Activated CD4-positive, CD25-positive, alpha-beta regulatory T cell treated with anti-CD3 and anti-CD28 coated beads, Interleukin-2, amount 50 U/mL, for 24 hours (primary cell): ENCODE measurements at regions not wholly inside any gene's neighbourhood (a gene's known extent, or its start where the extent isn't known, plus 50 kb on each side); places are given as distances from the start of the nearest gene placed in this dataset.
"Not testable (repeated sequence)": the region's sequence is repeated elsewhere in the genome, so short reads cannot be mapped to it uniquely, and the experiment has no call there.

ENCODE experiments used
- ATAC-seq, 2 donors: fragments of 150-1000 bp; cut with Tn5 transposase; one replicate each; pipeline ENCODE4 v1.10.0; 2021; ENCODE audit warnings: mild to moderate bottlenecking in 1 of 2, moderate library complexity in 1 of 2

DNA sequence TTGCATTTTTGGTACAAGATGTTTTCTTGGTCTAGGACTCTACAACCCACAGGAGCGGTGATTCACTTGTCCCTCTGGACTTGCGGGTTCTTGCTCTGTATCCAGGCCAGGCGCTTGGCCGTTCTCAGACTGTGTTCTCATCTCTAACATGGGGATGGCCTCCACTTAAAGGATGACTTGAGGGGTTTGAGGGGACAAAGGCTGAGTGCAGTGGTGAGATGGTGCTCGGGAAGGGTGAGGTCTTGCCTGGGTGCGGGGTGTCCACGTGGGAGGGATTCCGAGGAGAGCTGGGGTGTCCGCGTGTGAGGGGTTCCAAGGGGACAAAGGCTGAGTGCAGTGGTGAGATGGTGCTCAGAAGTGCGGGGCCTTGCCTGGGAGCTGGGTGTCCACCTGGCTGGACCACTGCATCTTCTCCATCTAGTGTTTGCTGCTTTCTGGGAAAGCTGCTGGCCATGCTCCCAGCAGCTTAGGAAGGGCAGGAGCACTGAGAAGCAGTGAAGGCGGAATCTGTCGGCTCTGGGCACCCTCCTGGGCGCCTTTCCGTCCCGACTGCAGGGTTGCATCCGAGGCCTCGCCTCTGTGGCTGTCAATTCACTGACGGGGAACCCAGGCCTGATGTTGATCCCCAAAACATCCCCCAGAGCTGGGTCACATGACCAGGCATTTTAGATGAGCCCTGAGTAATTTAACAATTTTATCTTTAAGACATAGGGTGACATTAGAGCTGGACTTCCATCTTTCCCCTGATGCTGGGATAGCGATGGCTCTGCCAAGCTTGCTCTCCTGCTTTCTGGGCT, 280.5 kb upstream of the IRX4 start:
- no peak for ATAC-seq

DNA sequence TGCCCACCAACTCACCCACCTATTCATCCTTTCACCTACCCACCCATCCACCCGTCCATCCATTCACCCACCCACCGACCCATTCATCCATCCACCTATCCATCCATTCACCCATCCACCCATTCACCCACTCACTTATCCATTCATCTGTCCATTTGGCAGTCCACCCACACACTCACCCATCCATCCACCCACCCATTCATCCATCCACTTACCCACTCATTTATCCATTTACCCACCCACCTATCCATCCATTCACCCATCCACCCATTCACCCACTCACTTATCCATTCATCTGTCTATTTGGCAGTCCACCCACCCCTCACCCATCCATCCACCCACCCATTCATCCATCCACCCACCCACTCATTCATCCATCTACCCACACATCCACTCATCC, 278.1 kb upstream of the IRX4 start:
- ATAC-seq: no peak

DNA sequence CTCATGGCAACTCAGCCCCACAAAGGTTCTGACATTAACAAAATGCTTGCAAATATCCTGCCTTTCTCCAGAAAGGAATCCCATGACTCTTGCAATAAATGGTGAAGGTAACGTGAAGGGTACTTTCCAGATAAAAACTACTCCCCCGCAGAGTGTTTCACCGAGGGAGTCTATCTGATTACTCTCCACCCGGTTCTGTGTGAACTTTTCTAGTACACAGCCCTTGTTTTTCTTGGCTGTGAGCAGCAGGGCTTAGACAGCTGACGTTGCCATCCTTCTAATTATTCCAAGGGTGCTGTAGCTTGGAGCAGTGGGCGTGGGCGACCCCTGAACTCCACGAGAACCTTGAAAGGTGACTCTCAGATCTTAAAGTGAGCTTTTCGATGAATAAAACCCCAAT, 276.0 kb upstream of the IRX4 start:
- no peak for ATAC-seq

DNA sequence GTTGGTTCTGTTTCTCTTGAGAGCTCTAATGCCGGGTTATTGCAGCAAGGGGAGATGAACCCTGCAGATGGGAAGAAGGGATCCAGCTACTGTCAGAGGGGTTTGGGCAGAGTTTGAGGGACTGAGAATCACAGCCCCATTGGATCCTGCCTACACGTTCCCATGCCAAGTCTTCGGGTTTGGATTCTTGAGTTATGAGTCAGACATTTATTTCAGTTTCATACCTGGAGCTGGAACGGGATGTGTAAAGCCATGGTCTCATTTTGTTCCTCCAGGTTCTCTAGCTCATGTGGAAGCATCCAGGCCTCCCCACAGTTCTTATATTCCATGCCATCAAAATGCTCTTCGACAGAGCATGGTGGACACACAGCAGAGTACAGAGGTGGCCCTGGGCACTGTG, 275.4 kb upstream of the IRX4 start:
- ATAC-seq: no peak

DNA sequence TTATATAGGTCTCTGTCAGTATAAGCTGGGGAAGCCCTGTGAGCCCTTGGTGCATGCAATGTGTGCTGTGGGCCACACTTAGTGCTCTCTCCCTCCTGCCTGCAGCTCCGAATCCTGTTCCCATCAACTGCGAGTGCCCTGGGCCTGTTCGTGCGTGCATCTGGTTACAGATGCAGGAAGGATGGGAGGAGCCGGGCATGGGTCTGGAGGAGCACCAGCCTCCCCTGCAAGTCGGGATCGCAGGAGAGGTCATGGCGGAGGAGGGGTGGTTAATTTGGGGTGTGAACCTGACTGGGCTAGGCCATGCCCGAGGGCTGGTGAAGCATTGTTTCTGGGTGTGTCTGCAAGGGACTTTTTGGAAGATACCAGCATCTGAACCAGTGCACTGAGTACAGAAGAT, 274.6 kb upstream of the IRX4 start:
- ATAC-seq: no peak

DNA sequence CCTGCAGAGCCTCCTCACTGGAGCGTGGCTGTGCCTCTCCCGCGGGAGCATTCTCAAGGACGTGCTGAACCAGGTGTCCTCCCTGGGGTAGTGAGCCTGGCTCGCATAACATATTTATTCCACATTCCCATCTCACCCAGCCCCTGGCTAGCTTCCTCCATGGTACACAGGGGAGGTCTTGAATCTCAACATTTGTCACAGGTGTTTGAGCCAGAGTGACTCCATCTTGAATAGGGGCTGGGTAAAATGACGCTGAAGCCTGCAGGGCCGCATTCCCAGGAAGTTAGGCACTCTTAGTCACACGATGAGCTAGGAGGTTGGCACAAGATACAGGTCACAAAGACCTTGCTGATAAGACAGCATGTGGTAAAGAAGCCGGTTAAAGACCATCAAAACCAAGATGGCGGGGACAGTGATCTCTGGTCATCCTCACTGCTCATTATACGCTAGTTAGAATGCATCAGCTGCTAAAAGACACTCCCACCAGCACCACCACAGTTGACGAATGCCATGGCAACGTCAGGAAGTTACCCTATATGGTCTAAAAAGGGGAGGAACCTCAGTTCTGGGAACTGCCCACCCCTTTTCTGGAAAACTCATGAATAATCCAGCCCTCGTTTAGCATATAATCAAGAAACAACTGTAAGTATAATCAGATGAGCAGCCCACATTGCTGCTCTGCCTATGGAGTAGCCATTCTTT, 273.8 kb upstream of the IRX4 start:
- ATAC-seq: no peak

DNA sequence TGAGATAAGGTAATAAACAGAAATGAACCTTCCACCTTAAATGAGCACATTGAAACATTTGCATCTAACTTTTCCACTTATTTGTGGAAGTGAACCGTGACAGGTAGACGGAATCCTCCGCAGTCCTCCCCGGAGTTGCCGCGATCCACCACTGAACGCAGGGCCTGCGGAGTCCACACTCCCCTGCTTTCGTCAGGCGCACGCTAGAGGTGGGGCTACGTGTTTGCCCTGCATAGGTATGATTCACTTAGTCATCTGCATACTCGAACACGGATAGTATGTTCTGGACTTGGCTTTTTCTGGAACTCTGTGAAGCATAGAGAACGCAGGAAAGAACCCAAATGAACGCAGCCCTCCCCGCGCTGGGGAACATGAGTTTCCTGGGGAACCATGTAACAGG, 272.8 kb upstream of the IRX4 start:
- ATAC-seq: no peak

DNA sequence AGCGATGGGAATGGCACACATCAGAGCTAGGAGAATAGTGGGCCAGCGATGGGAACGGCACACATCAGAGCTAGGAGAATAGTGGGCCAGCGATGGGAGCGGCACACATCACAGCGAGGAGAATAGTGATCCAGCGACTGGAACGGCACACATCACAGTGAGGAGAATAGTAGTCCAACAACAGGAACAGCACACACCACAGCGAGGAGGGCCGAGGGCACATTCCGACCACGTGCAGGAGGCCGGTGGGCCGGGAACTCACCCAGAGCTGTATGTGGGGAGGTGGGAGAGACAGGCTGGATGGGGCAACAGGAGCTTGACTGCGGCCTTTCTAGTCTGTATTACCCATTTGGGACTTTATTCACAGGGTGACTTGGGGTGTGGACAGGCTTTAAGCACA, 271.1 kb upstream of the IRX4 start:
- no peak for ATAC-seq

DNA sequence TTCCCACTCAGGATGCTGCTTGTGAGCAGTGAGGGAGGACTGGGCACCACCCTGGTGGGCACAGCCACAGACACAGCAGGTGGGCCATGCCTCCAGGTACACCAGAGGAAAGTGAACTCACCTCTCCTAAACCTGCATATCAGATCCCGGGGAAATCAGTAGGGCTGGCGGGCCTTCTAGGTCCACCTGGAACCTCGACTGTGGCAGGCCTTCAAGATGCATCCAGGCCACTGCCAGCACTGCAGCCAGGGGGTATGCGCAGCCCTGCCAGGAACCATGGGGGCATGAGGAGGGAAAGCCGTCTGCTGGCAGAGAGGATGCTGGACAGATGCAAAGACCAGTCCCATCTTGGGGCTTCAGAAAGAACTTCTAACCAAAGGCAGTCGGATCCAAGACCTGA, 270.6 kb upstream of the IRX4 start:
- ATAC-seq: no peak

DNA sequence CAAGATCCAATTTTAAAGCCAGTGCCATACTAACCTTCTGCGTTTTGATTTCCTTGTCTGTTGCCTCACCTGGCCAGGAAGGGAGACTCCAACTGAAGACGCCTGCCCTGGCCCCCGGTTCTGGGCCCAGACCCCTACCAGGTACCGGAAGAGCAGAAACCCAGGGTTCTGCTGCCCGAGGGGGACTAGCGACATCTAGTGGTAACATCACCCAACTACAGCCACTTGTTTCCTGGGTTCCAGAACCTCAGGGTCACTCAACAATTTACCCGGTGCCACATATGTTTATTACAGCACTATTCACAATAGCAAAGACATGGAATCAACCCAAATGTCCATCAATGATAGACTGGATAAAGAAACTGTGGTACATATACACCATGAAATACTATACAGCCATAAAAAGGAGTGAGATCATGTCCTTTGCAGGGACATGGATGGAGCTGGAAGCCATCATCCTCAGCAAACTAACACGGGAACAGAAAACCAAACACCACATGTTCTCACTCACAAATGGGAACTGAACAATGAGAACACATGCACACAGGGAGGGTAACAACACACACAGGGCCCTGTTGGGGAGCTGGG, 268.7 kb upstream of the IRX4 start:
- not testable (repeated sequence) for ATAC-seq

DNA sequence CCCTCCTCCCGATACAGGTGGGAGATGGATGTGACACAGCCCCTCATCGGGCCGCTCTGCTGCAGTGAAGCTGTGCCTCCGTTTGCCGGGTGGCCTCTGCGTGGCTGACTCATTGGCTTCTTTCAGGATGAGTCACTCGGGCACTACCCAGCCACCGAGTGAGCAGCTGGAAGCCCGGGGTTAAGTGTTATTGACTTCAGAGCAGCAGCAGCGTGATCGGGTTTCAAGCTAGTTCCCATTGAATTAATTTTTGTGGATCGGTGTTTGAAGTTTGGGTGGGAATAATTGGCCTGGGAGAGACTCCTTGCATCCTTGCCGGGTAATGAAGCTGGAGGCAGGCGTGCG, 266.4 kb upstream of the IRX4 start:
- no peak for ATAC-seq

DNA sequence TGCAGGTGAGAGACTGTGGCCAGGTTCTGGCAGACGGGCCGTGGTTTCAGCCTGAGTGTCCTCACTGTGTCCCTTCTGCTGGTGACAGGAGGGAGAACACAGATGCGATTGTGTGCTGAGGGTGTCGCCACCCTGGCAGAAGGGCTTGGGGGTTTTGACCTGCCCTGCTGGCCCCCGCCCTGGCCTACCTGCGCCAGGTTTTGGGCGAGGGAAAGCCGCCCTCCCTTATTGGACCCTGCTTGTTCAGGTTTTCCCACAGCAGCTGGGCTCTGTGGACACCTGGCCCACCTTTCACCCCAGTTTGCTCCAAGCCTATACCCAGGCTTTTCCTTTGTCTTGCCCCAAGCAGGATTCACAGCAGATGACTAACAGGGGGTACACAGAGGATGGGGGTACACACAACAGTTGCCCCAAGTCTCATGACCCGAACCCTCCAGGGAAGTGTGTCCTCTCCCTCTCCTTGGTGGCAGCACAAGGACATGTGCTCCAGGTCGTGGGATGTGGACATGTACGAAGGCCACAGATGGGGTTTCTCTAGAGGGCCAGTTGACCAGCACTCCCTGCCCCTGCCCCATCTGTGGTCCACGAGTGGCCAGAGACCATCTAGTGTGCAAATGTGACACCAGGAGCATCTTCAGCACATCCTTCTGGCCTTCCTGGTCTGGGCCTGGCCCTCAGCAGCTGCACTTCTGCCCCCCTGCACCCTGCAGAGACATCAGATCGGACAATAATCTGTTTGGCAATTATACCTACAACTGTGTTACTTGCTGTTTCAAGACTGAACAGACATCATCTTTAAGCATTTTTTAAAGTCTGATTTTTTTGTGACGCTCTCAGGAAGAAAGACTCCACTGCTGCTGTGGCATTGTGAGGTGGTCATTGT, 265.8 kb upstream of the IRX4 start:
- ATAC-seq: no peak

DNA sequence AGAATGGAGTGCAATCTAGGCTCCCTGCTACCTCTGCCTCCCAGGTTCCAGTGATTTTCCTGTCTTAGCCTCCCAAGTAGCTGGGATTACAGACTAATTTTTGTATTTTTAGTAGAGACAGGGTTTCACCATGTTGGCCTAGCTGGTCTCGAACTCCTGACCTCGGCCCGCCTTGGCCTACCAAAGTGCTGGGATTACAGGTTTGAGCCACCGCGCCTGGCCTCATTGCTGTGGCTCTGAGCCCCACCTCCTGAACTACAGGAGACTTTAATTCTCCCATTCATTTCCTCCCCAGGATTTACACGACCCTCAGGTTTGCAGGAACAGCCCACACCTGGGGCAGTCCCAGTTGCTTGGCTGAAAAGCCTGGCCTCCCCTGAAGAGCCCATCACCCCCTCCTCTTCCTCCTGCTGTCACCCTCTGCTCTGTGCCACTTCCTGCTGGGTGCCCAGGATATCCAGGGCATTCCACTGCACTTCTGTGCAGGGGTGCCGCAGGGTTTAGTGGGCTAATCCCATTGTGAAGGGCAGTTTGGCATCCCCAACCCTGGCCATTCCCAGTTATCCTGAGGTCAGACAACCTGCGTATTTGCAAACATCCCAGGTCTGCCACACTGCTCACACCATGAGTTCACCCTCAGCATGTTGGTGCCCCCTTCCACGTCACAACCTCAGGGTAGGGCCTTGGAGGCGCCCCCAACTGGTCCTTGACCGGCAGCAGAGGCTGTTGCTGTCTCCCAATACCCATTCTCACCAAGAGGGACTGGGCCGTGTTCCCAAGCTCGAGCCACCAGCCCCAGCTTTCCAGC, 265.0 kb upstream of the IRX4 start:
- ATAC-seq: no peak

DNA sequence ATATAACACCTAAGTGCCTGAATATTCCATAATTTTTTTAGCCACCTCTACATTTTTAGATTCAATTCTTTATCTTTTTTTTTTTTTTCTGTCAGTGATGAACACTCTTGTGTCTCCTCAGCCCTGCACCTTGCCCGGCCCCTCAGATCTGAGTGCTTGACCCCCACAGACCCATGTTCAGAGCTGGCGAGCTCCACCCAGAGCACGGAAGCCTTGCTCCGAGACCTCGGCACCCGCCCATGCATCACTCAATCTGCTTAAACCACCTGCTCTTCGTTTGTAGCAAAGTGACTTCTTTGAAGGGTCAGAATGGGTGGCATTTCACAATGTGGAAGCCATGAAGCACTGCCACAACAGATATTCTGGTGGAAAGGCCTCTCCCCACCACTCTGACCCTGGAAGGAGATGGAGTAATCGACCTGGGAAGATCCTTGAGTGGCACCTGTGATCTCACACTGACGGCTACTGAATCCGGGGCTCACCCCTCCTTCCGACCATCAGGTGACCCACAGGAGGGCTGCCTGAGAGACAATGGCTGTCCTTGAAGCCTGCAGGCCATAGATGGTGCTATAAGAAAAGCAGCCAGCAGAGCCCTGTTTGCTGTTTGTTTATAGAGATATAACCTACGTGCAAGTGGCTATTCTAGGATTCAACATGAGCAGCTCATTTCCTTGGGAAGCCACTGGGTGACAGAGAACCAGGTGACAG, 261.1 kb upstream of the IRX4 start:
- ATAC-seq: no peak

DNA sequence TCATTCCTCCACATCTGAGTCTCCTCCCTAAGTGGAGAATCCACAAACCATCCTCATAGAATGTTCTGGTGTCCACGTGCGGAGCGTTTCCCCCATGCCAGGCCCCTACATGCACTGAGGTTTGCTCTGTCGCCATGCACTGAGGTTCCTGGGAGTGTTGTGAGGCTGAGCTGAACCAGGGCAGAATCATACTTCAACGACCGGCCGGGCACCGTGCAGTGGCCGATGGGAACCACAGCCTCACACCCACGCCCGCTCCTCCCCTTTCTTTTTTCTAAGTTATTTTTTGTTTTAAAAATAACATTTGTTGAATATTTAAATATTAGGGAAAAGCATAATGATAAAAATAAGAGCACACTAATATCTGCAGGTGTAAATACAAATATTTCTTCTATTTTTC, 260.4 kb upstream of the IRX4 start:
- no peak for ATAC-seq

DNA sequence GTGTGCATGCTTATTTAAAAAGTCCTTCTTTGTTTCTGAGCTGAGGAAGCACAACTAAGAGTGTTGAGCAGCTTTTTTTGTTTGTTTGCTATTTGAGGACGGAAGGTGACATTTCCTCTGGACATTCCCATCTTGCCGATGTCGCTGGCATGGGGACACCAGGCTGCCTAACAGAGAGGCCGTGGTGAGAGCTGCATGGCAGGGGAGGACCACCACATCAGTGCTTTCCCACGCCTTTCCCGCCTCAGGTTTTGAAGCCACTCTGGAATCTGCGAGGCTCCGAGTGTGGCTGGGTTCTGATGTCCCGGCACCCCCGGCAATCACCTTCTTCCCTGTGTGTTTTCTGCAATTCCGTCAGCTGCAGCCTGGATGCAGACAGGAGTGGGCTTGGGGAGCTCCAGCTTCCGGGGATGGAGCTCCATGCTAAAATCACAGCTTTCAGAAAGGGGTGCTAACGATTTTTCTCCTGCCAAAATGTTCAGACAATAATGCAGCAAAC, 259.8 kb upstream of the IRX4 start:
- ATAC-seq: no peak

DNA sequence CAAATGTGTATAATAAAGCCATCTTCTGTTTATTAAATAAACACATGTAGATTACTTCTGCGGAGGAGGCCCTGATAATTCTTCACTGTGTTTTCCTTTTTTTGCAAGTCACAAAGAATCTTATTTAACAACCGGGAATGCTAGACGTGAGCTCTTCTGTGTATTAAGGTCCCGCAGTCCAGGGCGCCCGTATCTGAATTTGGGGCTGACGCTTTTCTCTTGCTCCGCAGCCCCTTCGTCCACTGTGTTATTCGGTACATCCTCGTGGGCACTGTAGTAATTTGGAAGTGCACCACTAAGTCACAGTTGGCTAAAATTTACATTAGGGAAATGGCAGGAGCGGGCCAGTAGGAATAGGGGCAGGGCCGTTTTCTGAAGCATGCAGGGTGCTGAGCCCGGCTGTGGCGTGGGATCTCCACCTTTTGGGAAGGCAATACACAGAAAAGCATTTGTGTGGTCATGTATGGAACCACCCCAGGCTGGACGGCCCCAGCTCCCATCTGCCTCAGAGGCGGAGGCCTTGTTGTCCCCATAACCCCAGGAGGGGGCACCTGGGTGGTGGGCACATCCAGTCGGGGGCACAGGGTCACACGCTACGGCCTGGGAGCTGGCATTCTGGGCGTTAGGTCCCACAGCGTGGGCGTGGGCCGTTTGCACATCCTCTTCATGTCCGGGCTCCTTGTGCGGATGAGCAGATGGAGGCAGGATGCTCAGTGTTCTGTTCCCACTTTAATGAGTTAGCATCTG, 258.7 kb upstream of the IRX4 start:
- ATAC-seq: no peak

DNA sequence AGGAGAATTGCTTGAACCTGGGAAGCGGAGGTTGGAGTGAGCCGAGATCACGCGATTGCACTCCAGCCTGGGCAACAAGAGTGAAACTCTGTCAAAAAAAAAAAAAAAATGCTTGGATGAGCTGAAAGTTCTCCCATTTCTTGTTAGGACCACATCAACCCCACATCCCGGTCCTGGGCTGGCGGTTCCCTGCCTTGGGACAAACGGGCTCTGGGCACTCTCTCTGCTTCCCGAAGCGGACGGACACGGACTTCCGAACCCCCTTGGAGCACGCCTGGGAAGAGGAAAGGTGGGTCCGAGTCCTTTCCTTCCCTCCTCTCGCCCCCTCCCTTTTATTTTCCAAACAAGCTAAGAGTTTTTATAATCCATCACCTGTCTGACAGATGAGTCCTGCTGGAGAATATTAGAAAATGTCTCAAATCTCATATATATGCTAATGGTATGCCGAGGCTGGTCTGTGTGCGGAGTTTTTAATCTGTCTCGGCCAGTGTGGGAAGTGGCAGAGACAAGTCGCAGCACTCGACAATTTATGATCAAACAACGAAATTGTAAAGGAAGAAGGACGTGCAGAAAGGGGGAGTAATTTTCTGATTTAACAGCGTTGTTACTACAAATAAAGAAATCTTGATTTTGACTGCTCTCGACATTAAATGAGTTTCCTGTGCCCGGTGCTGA, 257.9 kb upstream of the IRX4 start:
- ATAC-seq: no peak

DNA sequence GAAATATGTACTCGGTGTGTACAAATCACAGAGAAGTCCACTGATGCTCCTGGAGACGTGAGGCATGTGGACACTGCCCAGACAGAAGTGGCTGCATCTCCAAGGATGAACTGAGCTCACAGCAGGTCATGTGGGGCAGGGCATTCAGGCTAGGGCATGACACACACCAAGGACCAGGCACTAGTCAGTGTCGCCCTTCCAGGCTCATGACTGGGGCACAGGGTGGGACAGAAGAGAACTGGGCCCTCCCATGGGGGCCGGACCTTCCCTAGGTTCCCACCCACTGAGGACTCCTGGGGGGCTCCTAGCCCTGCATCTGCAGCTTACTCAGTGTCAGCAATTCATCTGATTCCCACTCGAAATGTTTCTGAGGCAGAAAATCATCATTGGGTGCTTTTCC, 256.8 kb upstream of the IRX4 start:
- ATAC-seq: no peak

DNA sequence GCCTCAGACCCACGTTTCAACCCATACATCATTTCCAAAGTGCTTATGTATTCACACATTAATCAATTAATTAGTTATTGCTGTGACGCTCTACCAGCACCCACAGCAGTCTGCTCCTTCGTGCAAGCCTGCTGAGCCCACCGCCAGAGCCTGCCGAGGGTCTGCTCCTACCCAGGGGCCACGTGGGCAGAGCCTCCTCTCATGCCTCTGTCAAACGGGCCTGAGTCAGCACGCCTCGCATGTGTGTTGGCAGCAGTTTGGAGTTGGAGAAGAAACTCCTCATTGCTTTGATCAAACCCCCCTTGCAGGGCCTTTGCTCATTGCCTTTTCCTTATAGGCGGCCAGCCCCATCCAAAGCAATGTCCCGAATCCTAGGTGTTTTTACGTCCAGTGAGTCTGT, 256.2 kb upstream of the IRX4 start:
- ATAC-seq: no peak
